ENCODE measurements at regions not wholly inside any gene's neighbourhood (a gene's known extent, or its start where the extent isn't known, plus 50 kb on each side); places are given as distances from the start of the nearest gene placed in this dataset.
"Not testable (repeated sequence)": the region's sequence is repeated elsewhere in the genome, so short reads cannot be mapped to it uniquely, and the experiment has no call there.

GRCh38 chr11:112310848-112311247, 50.2 kb upstream of the PLET1 start:
- no peak for DNase-seq

- no peak for DNase-seq
Observed at GRCh38 chr11:112315057-112315720, 54.5 kb upstream of the PLET1 start.

- DNase-seq: no peak
Observed at GRCh38 chr11:112315861-112316739, 55.4 kb upstream of the PLET1 start.

- DNase-seq: no peak
Observed at GRCh38 chr11:112316971-112317370, 56.3 kb upstream of the PLET1 start.

- no peak for DNase-seq
Observed at GRCh38 chr11:112318184-112318591, 57.5 kb upstream of the PLET1 start.

GRCh38 chr11:112318661-112319060, 58.0 kb upstream of the PLET1 start:
- no peak for DNase-seq

GRCh38 chr11:112320668-112321067, 60.0 kb upstream of the PLET1 start:
- no peak for DNase-seq

GRCh38 chr11:112321501-112322172, 61.0 kb upstream of the PLET1 start:
- no peak for DNase-seq

- no peak for DNase-seq
Observed at GRCh38 chr11:112322173-112322790, 61.6 kb upstream of the PLET1 start.

GRCh38 chr11:112334381-112334780, 73.7 kb upstream of the PLET1 start:
- no peak for DNase-seq

- no peak for DNase-seq
Observed at GRCh38 chr11:112336356-112336886, 75.8 kb upstream of the PLET1 start.

GRCh38 chr11:112339566-112339965, 78.9 kb upstream of the PLET1 start:
- DNase-seq: no peak

GRCh38 chr11:112343368-112344039, 82.8 kb upstream of the PLET1 start:
- DNase-seq: no peak

GRCh38 chr11:112344040-112344413, 83.4 kb upstream of the PLET1 start:
- DNase-seq: no peak

- DNase-seq: no peak
Observed at GRCh38 chr11:112345166-112345565, 84.5 kb upstream of the PLET1 start.

- DNase-seq: no peak
Observed at GRCh38 chr11:112345706-112346105, 85.0 kb upstream of the PLET1 start.

GRCh38 chr11:112346586-112346985, 85.9 kb upstream of the PLET1 start:
- DNase-seq: no peak

GRCh38 chr11:112348480-112349029, 87.9 kb upstream of the PLET1 start:
- no peak for DNase-seq

- not testable (repeated sequence) for DNase-seq
Observed at GRCh38 chr11:112351423-112351822, 90.8 kb upstream of the PLET1 start.

- DNase-seq: no peak
Observed at GRCh38 chr11:112352907-112353306, 92.2 kb upstream of the PLET1 start.

GRCh38 chr11:112354364-112354763, 93.7 kb upstream of the PLET1 start:
- DNase-seq: no peak

GRCh38 chr11:112355726-112356125, 95.1 kb upstream of the PLET1 start:
- DNase-seq: no peak
